GM06990 (cell line): ENCODE measurements at regions not wholly inside any gene's neighbourhood (a gene's known extent, or its start where the extent isn't known, plus 50 kb on each side); places are given as distances from the start of the nearest gene placed in this dataset.
"Not testable (repeated sequence)": the region's sequence is repeated elsewhere in the genome, so short reads cannot be mapped to it uniquely, and the experiment has no call there.

Experiments
- DNase-seq: peaks from one replicate; pipeline ENCODE4 v3.0.0-alpha.2; 2011; ENCODE audit not compliant: insufficient read length; ENCODE audit errors: extremely low read depth
- H3K27me3 ChIP-seq: replicated peaks from 2 replicates; pipeline ENCODE4 v1.6.0; 2011; ENCODE audit warnings: low read length; ENCODE audit not compliant: control insufficient read depth, insufficient read depth
- H3K36me3 ChIP-seq: 2 replicates; pipeline ENCODE4 v1.5.1; 2011; ENCODE audit warnings: low read length; ENCODE audit not compliant: control insufficient read depth, insufficient read depth
- H3K4me3 ChIP-seq: replicated peaks from 2 replicates; pipeline ENCODE4 v1.5.1; 2011; ENCODE audit warnings: low read depth, mild to moderate bottlenecking, control low read depth, low read length
- CTCF ChIP-seq: IDR thresholded peaks from 2 replicates; pipeline ENCODE4 v1.5.1; 2011; ENCODE audit warnings: low read length, control low read depth, mild to moderate bottlenecking, inconsistent platforms; ENCODE audit not compliant: insufficient read depth, poor library complexity, severe bottlenecking

- DNase-seq: no peak
- TF ChIP-seq CTCF: no peak
- Histone ChIP-seq H3K4me3 (no peak overlapping the region), H3K36me3 (no peaks in the 10 kb centered on the region), H3K27me3 (no peaks in the 10 kb centered on the region)
Observed at GRCh38 chr12:131365821-131366260, 345.0 kb upstream of the SFSWAP start.

GRCh38 chr12:131366261-131366871 is 344.5 kb upstream of the SFSWAP start:
- Histone ChIP-seq H3K36me3 (no peaks in the 10 kb centered on the region), H3K27me3 (no peaks in the 10 kb centered on the region), H3K4me3 (no peak overlapping the region)
- DNase-seq: no peak
- TF ChIP-seq CTCF: no peak

GRCh38 chr12:131367067-131367982 is 343.6 kb upstream of the SFSWAP start:
- not testable (repeated sequence) for DNase-seq, H3K4me3 ChIP-seq, H3K27me3 ChIP-seq

GRCh38 chr12:131367983-131368667 is 342.8 kb upstream of the SFSWAP start:
- DNase-seq: no peak
- TF ChIP-seq CTCF: no peak
- no peaks in the 10 kb centered on the region for H3K27me3 ChIP-seq
- no peak overlapping the region for H3K4me3 ChIP-seq
- no peaks in the 10 kb centered on the region for H3K36me3 ChIP-seq

More at GRCh38 chr12:131367067-131367982, 343.6 kb upstream of the SFSWAP start:
- H3K36me3 ChIP-seq: not testable (repeated sequence)

GRCh38 chr12:131368668-131369071 is 342.2 kb upstream of the SFSWAP start:
- H3K27me3 ChIP-seq: no peaks in the 10 kb centered on the region
- DNase-seq: no peak
- no peaks in the 10 kb centered on the region for H3K36me3 ChIP-seq
- no peak for TF ChIP-seq CTCF
- no peak overlapping the region for H3K4me3 ChIP-seq
